ENCODE measurements at regions not wholly inside any gene's neighbourhood (a gene's known extent, or its start where the extent isn't known, plus 50 kb on each side); places are given as distances from the start of the nearest gene placed in this dataset.

DNA sequence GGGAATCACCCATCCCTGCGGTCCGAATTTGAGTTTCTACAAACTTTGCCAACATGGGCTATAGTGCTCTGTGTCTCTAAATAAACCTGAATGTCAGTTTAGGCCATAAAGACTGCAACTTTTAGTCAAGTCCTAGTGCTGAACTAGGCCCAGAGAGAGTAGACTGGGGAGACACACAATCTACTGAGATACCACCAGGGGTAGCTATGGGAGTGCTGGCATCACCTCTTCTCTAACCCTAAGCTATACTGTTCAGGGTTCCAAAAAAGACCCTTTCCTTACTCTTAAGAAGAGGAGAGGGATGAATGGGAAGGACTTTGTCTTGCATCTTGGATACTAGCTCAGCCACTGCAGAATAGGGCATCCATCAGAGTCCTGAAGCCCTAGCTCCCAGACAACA, 866.7 kb upstream of the PRMT6 start:
- TF ChIP-seq, protein P1, sequence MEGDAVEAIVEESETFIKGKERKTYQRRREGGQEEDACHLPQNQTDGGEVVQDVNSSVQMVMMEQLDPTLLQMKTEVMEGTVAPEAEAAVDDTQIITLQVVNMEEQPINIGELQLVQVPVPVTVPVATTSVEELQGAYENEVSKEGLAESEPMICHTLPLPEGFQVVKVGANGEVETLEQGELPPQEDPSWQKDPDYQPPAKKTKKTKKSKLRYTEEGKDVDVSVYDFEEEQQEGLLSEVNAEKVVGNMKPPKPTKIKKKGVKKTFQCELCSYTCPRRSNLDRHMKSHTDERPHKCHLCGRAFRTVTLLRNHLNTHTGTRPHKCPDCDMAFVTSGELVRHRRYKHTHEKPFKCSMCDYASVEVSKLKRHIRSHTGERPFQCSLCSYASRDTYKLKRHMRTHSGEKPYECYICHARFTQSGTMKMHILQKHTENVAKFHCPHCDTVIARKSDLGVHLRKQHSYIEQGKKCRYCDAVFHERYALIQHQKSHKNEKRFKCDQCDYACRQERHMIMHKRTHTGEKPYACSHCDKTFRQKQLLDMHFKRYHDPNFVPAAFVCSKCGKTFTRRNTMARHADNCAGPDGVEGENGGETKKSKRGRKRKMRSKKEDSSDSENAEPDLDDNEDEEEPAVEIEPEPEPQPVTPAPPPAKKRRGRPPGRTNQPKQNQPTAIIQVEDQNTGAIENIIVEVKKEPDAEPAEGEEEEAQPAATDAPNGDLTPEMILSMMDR (IDR thresholded peaks at IDR 0.05; ENCODE audit: insufficient read depth, low read length) = no peak
- no peak for TF ChIP-seq POLR2AphosphoS5 (IDR thresholded peaks at IDR 0.05; ENCODE audit: low read depth)
